ENCODE measurements at regions not wholly inside any gene's neighbourhood (a gene's known extent, or its start where the extent isn't known, plus 50 kb on each side); places are given as distances from the start of the nearest gene placed in this dataset.
"Not testable (repeated sequence)": the region's sequence is repeated elsewhere in the genome, so short reads cannot be mapped to it uniquely, and the experiment has no call there.

GRCh38 chr10:6711881-6712280 is 131.8 kb upstream of the PRKCQ start:
- H3K9me3 ChIP-seq (ENCODE audit: control insufficient read depth, low read depth, low read length) = no peaks in the 10 kb centered on the region
- no peaks in the 10 kb centered on the region for H3K4me1 ChIP-seq (ENCODE audit: control insufficient read depth, insufficient read depth, low read length)
- no peak for DNase-seq
- no peak overlapping the region for H3K27ac ChIP-seq (ENCODE audit: low read length)
- H3K4me3 ChIP-seq (ENCODE audit: low read length) = no peak overlapping the region
- no peaks in the 10 kb centered on the region for H3K36me3 ChIP-seq (ENCODE audit: control insufficient read depth, insufficient read depth, low read length)
- H3K27me3 ChIP-seq (ENCODE audit: control insufficient read depth, insufficient read depth, low read length) = peaks cover 4% of the 10 kb centered on the region
- 67% methylated on average over 3 of the region's 17 CpGs for WGBS (ENCODE audit: insufficient coverage, low lambda C conversion rate)

- Histone ChIP-seq H3K9me3 (ENCODE audit: control insufficient read depth, low read depth, low read length) (no peaks in the 10 kb centered on the region), H3K4me3 (ENCODE audit: low read length) (no peak overlapping the region), H3K27me3 (ENCODE audit: control insufficient read depth, insufficient read depth, low read length) (peaks cover 4% of the 10 kb centered on the region), H3K36me3 (ENCODE audit: control insufficient read depth, insufficient read depth, low read length) (no peaks in the 10 kb centered on the region), H3K27ac (ENCODE audit: low read length) (no peak overlapping the region), H3K4me1 (ENCODE audit: control insufficient read depth, insufficient read depth, low read length) (no peaks in the 10 kb centered on the region)
- DNase-seq = no peak
- no CpG with 5 or more reads among the region's 6 CpGs for WGBS (ENCODE audit: insufficient coverage, low lambda C conversion rate)
Measured at GRCh38 chr10:6711408-6711841, 131.3 kb upstream of the PRKCQ start.

GRCh38 chr10:6707352-6707751 is 127.3 kb upstream of the PRKCQ start:
- no peaks in the 10 kb centered on the region for H3K4me1 ChIP-seq (ENCODE audit: control insufficient read depth, insufficient read depth, low read length)
- H3K27me3 ChIP-seq (ENCODE audit: control insufficient read depth, insufficient read depth, low read length) = no peaks in the 10 kb centered on the region
- 86% methylated on average over 1 of the region's 4 CpGs for WGBS (ENCODE audit: insufficient coverage, low lambda C conversion rate)
- H3K36me3 ChIP-seq (ENCODE audit: control insufficient read depth, insufficient read depth, low read length) = no peaks in the 10 kb centered on the region
- H3K9me3 ChIP-seq (ENCODE audit: control insufficient read depth, low read depth, low read length) = no peaks in the 10 kb centered on the region
- no peak for DNase-seq
- no peak overlapping the region for H3K4me3 ChIP-seq (ENCODE audit: low read length)
- H3K27ac ChIP-seq (ENCODE audit: low read length) = no peak overlapping the region

GRCh38 chr10:6706725-6707124 is 126.6 kb upstream of the PRKCQ start:
- no peak for DNase-seq
- Histone ChIP-seq H3K4me3 (ENCODE audit: low read length) (no peak overlapping the region), H3K27me3 (ENCODE audit: control insufficient read depth, insufficient read depth, low read length) (no peaks in the 10 kb centered on the region), H3K36me3 (ENCODE audit: control insufficient read depth, insufficient read depth, low read length) (no peaks in the 10 kb centered on the region), H3K4me1 (ENCODE audit: control insufficient read depth, insufficient read depth, low read length) (no peaks in the 10 kb centered on the region), H3K27ac (ENCODE audit: low read length) (no peak overlapping the region), H3K9me3 (ENCODE audit: control insufficient read depth, low read depth, low read length) (no peaks in the 10 kb centered on the region)
- WGBS (ENCODE audit: insufficient coverage, low lambda C conversion rate) = 20% methylated on average over 1 of the region's 4 CpGs

- Histone ChIP-seq H3K27ac (ENCODE audit: low read length) (no peak overlapping the region), H3K36me3 (ENCODE audit: control insufficient read depth, insufficient read depth, low read length) (no peaks in the 10 kb centered on the region), H3K9me3 (ENCODE audit: control insufficient read depth, low read depth, low read length) (no peaks in the 10 kb centered on the region), H3K4me3 (ENCODE audit: low read length) (no peak overlapping the region), H3K4me1 (ENCODE audit: control insufficient read depth, insufficient read depth, low read length) (no peaks in the 10 kb centered on the region), H3K27me3 (ENCODE audit: control insufficient read depth, insufficient read depth, low read length) (no peaks in the 10 kb centered on the region)
- DNase-seq = no peak
- WGBS (ENCODE audit: insufficient coverage, low lambda C conversion rate) = no CpG with 5 or more reads among the region's 1 CpG
Measured at GRCh38 chr10:6704896-6705295, 124.8 kb upstream of the PRKCQ start.

GRCh38 chr10:6702833-6703232 is 122.8 kb upstream of the PRKCQ start:
- H3K4me3 ChIP-seq (ENCODE audit: low read length); H3K27me3 ChIP-seq (ENCODE audit: control insufficient read depth, insufficient read depth, low read length); H3K4me1 ChIP-seq (ENCODE audit: control insufficient read depth, insufficient read depth, low read length); DNase-seq; H3K9me3 ChIP-seq (ENCODE audit: control insufficient read depth, low read depth, low read length); H3K36me3 ChIP-seq (ENCODE audit: control insufficient read depth, insufficient read depth, low read length); H3K27ac ChIP-seq (ENCODE audit: low read length): not testable (repeated sequence)
- no CpG with 5 or more reads among the region's 2 CpGs for WGBS (ENCODE audit: insufficient coverage, low lambda C conversion rate)

GRCh38 chr10:6702030-6702429 is 122.0 kb upstream of the PRKCQ start:
- no peak for DNase-seq
- no CpG with 5 or more reads among the region's 7 CpGs for WGBS (ENCODE audit: insufficient coverage, low lambda C conversion rate)

GRCh38 chr10:6701289-6701688 is 121.2 kb upstream of the PRKCQ start:
- no peaks in the 10 kb centered on the region for H3K36me3 ChIP-seq (ENCODE audit: control insufficient read depth, insufficient read depth, low read length)
- H3K27ac ChIP-seq (ENCODE audit: low read length) = no peak overlapping the region
- DNase-seq = no peak
- no peaks in the 10 kb centered on the region for H3K9me3 ChIP-seq (ENCODE audit: control insufficient read depth, low read depth, low read length)
- H3K4me3 ChIP-seq (ENCODE audit: low read length) = no peak overlapping the region
- WGBS (ENCODE audit: insufficient coverage, low lambda C conversion rate) = no CpG with 5 or more reads among the region's 7 CpGs
- no peaks in the 10 kb centered on the region for H3K27me3 ChIP-seq (ENCODE audit: control insufficient read depth, insufficient read depth, low read length)
- no peaks in the 10 kb centered on the region for H3K4me1 ChIP-seq (ENCODE audit: control insufficient read depth, insufficient read depth, low read length)

More at GRCh38 chr10:6702030-6702429, 122.0 kb upstream of the PRKCQ start:
- H3K27ac ChIP-seq (ENCODE audit: low read length) = no peak overlapping the region
- H3K9me3 ChIP-seq (ENCODE audit: control insufficient read depth, low read depth, low read length) = no peaks in the 10 kb centered on the region
- H3K36me3 ChIP-seq (ENCODE audit: control insufficient read depth, insufficient read depth, low read length) = no peaks in the 10 kb centered on the region
- no peaks in the 10 kb centered on the region for H3K4me1 ChIP-seq (ENCODE audit: control insufficient read depth, insufficient read depth, low read length)
- no peak overlapping the region for H3K4me3 ChIP-seq (ENCODE audit: low read length)
- no peaks in the 10 kb centered on the region for H3K27me3 ChIP-seq (ENCODE audit: control insufficient read depth, insufficient read depth, low read length)

- Histone ChIP-seq H3K36me3 (ENCODE audit: control insufficient read depth, insufficient read depth, low read length) (no peaks in the 10 kb centered on the region), H3K27me3 (ENCODE audit: control insufficient read depth, insufficient read depth, low read length) (no peaks in the 10 kb centered on the region), H3K4me1 (ENCODE audit: control insufficient read depth, insufficient read depth, low read length) (no peaks in the 10 kb centered on the region), H3K9me3 (ENCODE audit: control insufficient read depth, low read depth, low read length) (no peaks in the 10 kb centered on the region), H3K4me3 (ENCODE audit: low read length) (no peak overlapping the region), H3K27ac (ENCODE audit: low read length) (no peak overlapping the region)
- no CpG with 5 or more reads among the region's 4 CpGs for WGBS (ENCODE audit: insufficient coverage, low lambda C conversion rate)
- DNase-seq = no peak
Measured at GRCh38 chr10:6700066-6700465, 120.0 kb upstream of the PRKCQ start.

- no peaks in the 10 kb centered on the region for H3K9me3 ChIP-seq (ENCODE audit: control insufficient read depth, low read depth, low read length)
- 89% methylated on average over 3 of the region's 4 CpGs for WGBS (ENCODE audit: insufficient coverage, low lambda C conversion rate)
- no peaks in the 10 kb centered on the region for H3K36me3 ChIP-seq (ENCODE audit: control insufficient read depth, insufficient read depth, low read length)
- no peak overlapping the region for H3K27ac ChIP-seq (ENCODE audit: low read length)
- no peak overlapping the region for H3K4me3 ChIP-seq (ENCODE audit: low read length)
- DNase-seq = no peak
- no peaks in the 10 kb centered on the region for H3K4me1 ChIP-seq (ENCODE audit: control insufficient read depth, insufficient read depth, low read length)
- H3K27me3 ChIP-seq (ENCODE audit: control insufficient read depth, insufficient read depth, low read length) = no peaks in the 10 kb centered on the region
Measured at GRCh38 chr10:6699336-6699735, 119.3 kb upstream of the PRKCQ start.

- Histone ChIP-seq H3K27ac (ENCODE audit: low read length) (no peak overlapping the region), H3K27me3 (ENCODE audit: control insufficient read depth, insufficient read depth, low read length) (no peaks in the 10 kb centered on the region), H3K36me3 (ENCODE audit: control insufficient read depth, insufficient read depth, low read length) (no peaks in the 10 kb centered on the region), H3K9me3 (ENCODE audit: control insufficient read depth, low read depth, low read length) (no peaks in the 10 kb centered on the region), H3K4me1 (ENCODE audit: control insufficient read depth, insufficient read depth, low read length) (no peaks in the 10 kb centered on the region), H3K4me3 (ENCODE audit: low read length) (no peak overlapping the region)
- no CpG with 5 or more reads among the region's 1 CpG for WGBS (ENCODE audit: insufficient coverage, low lambda C conversion rate)
- DNase-seq = no peak
Measured at GRCh38 chr10:6695519-6695918, 115.4 kb upstream of the PRKCQ start.
